ENCODE measurements at regions not wholly inside any gene's neighbourhood (a gene's known extent, or its start where the extent isn't known, plus 50 kb on each side); places are given as distances from the start of the nearest gene placed in this dataset.

DNA sequence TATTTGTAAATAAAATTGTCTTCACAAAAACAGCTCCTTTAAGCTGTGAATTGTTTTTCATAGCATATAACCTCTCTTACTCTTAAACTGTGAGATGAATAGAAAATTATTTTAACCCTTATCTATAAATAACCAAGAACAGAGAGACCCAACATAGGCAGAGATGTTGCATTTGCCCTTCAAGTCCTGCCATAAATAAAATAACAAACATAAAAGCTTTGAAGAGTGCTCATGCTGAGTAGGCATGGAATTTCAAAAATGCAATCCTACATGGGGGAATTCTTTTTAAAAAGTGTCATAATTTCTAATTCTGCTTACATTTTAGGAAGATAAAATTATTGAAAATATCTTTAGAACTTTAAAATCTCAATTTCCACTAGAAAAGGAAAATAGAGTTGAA is 124.1 kb upstream of the FERD3L start:
- DNase-seq (ENCODE audit: low read depth), result no peak
- H3K4me3 ChIP-seq (ENCODE audit: low read depth, low read length), result no peak overlapping the region

DNA sequence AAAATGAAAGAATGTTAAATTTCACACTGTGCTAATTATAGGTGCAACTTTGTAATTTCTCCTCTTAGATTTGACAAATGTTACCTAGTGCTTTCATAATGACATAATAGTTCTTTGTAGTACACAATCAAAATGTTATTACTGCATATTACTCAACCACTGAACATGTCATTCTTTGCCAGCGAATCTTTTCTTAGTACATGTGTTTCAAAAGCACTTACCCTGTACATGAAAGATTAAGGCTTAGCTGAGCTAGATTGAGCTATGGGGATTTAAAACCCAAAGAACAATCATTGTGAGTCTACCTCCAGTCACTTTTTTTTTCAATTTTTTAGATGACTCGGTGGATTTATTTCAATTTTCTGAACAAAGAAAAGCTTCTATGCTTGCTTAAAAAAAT is 123.5 kb upstream of the FERD3L start:
- DNase-seq (ENCODE audit: low read depth), result peak; percentile 29
- H3K4me3 ChIP-seq (ENCODE audit: low read depth, low read length), result no peak overlapping the region

DNA sequence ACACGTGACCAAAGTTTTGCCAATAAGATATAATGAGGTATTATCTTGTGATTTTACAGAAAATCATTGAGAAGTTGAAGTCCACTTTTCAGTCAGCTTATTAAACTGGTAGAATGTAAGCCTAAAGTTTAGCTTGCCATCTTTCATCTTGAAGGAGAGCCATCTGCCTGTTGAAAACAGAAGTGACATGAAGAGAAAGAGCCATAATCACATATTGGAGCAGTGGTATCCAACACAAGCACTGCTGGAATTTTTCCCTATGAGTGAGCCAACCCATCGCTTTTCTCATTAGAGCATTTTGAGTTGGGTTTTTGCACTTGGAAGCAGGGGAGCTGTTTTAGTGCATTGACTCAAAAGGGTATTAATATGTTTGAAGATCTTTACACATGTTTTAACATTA is 117.6 kb upstream of the FERD3L start:
- no peak overlapping the region for H3K4me3 ChIP-seq (ENCODE audit: low read depth, low read length)
- DNase-seq (ENCODE audit: low read depth), result no peak

DNA sequence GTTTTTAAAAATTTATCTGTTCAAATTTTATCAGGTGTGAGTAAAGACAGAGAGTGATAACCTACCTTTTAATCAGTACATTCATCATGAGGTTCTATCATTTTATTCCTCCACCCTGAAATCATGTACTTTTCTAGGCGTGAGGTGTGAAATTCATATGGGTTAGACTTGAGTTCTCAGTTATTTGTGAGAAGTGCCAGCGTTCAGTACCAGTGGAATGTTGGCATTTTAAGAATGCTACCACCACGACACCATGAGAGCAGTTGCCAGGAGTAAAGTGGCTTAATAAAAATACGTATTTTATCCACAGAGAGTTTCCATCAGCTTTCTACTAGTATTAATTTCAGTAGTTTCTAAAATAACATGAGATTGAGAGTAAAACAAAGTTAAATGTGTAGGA is 104.1 kb upstream of the FERD3L start:
- no peak for DNase-seq (ENCODE audit: low read depth)
- H3K4me3 ChIP-seq (ENCODE audit: low read depth, low read length), result no peak overlapping the region

DNA sequence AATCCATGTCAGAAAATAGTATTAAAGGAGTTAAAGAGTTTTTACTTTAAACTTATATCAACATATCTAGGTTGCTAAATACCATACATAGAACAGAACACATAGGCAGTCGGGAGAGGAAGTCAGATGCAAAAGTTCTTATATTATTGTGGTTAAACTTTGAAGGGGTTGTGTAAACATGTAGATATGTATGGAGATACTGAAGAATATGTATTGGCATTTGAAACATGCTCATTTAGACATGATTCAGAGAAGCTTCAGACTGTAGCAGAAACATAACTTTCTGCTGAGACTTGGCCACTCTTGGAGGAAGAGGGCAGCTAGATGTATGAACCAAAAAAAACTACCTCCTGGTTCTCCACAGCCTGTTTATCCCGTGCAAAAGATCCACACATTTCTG is 103.5 kb upstream of the FERD3L start:
- DNase-seq (ENCODE audit: low read depth), result peak; percentile 63
- no peak overlapping the region for H3K4me3 ChIP-seq (ENCODE audit: low read depth, low read length)

DNA sequence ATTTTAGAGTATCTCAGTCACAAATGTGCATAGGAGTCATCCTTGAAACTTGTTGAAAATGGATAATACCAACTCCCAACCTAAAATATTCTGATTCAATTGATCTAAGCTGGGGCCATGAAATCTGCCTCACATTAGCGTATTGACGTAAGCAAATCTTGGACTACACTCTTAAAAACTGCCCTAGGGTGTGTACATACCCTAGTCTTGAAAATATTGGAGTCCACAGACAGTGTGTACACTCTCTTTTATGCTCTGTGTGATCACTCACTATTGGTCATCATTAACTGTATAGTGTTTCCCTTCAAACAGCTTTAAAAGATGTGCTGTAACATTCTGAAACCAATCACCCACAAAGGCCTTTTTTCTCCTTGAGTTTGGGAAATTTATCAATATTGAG is 102.9 kb upstream of the FERD3L start:
- H3K4me3 ChIP-seq (ENCODE audit: low read depth, low read length), result no peak overlapping the region
- DNase-seq (ENCODE audit: low read depth), result no peak

DNA sequence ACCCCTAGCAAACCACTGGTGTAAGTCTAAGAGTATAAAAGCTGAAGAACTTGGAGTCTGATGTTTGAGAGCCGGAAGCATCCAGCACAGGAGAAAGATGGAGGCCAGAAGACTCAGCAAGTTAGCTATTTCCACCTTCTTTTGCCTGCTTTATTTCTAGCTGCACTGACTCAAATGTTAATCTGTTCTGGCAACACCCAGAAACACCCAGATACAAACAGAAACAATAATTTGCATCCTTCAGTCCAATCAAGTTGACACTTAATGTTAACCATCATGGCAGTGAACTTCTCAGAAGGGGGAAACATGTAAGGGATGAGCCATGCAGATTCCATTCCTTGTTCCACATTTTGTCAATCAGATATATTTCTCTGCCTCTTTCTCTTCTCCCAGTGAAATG is 101.8 kb upstream of the FERD3L start:
- no peak overlapping the region for H3K4me3 ChIP-seq (ENCODE audit: low read depth, low read length)
- DNase-seq (ENCODE audit: low read depth), result no peak

DNA sequence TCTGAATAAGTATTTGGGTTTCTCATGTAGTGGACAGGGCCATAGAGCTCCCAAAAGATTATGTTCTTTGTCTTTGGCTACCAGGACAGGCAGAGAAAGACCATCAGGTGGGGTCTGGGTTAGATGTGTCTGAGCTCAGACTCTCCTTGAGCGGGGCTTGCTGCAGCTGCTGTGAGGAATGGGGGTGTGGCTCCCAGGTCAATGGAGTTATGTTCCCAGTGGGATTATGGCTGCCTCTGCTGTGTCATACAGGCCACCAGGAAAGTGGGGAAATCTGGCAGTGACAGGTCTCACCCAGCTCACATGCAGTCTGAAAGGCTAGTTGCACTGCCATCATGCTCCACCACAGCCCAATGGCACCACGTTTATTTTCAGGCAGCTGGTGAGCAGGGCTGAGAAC is 97.0 kb upstream of the FERD3L start:
- no peak for DNase-seq (ENCODE audit: low read depth)
- no peak overlapping the region for H3K4me3 ChIP-seq (ENCODE audit: low read depth, low read length)

DNA sequence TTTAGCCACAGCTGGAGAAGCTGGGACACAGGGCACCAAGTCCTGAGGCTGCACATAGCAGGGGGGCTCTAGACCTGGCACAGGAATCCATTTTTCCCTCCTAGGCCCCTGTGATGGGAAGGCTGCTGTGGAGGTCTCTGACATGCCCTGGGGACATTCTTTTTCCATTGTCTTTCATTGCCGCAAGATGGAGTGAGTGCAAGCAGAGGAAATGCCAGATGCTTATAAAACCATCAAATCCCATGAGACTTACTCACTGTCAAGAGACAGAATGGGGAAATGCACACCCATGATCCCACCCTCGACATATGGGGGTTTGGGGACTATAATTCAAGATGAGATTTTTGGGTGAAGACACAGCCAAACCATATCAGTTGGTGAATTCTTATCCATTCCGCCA is 94.7 kb upstream of the FERD3L start:
- H3K4me3 ChIP-seq (ENCODE audit: low read depth, low read length), result no peak overlapping the region
- no peak for DNase-seq (ENCODE audit: low read depth)

DNA sequence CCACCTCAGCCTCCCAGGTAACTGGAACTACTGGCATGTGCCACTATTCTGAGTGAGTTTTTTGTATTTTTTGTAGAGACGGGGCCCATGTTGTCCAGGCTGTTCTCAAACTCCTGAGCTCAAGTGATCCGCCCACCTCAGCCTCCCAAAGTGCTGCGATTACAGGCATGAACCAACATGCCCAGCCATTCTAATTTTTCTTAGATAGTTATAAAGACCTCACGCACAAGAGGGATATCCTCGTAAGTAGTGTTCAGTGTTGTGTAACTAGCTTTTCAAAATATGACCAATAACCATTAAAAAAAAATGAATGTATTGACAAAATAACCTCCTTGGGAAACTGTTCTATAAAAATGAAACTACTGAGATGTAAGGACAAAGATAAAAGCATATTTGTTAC is 90.5 kb upstream of the FERD3L start:
- no peak for DNase-seq (ENCODE audit: low read depth)
- no peak overlapping the region for H3K4me3 ChIP-seq (ENCODE audit: low read depth, low read length)

DNA sequence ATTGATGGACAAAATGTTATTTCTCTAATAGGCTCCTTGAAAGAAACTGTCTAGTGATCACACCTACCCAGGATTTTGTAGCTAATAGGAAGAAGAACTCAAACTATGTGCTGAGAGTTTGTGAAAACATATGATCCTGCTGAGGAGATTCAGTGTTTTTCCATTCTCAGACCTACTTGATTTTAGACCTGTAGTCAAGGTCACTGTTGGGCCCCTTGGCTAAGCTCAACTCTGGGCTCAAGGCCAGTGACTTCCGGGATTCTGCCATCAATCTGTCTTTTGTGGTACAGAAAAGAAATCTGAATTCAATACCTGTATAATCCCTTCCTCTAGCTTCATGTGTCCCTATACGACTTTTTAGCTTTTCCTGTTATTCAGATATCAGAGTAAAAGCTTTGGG is 79.7 kb upstream of the FERD3L start:
- peak; percentile 4 for DNase-seq (ENCODE audit: low read depth)

DNA sequence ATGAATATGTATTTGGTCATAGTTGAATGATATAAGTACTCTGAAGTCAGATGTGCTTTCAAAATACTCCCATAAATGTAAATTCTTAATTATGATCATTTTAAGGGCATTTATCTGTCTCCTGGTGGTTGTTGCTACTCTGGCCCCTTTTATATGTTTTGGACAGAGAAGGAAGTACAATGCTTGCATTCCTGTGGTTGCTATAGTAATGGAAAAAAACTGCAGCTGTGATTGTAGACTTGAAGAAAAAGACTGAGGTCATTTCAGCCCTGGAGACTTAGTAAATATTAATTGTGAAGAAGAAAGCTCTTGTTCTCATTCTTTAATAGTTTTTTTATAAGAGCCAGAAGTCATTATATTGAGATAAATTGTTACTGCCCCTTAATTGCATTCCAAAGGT is 70.2 kb upstream of the FERD3L start:
- peak; percentile 57 for DNase-seq (ENCODE audit: low read depth)
- no peak overlapping the region for H3K4me3 ChIP-seq (ENCODE audit: low read depth, low read length)

More for the DNA sequence above, 79.7 kb upstream of the FERD3L start:
- no peak overlapping the region for H3K4me3 ChIP-seq (ENCODE audit: low read depth, low read length)

DNA sequence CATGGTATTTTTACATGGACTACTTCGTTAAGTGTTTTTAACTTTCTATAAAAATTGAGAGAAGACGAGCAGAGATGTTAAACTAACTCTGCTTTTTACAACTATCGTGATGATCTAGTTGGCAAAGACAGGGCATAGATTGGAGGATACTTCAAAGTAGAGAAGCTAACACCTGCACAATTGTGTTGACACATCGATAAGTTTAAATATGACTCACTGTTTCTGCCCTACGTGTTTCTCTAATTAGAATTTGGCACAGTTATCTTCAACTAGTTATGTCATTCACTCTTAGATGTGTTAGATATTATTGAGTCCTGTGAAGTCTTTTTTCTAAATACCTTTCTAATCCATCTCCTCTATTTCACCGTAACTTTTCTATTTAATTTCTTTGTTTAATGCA is 68.5 kb upstream of the FERD3L start:
- no peak overlapping the region for H3K4me3 ChIP-seq (ENCODE audit: low read depth, low read length)
- DNase-seq (ENCODE audit: low read depth), result no peak

DNA sequence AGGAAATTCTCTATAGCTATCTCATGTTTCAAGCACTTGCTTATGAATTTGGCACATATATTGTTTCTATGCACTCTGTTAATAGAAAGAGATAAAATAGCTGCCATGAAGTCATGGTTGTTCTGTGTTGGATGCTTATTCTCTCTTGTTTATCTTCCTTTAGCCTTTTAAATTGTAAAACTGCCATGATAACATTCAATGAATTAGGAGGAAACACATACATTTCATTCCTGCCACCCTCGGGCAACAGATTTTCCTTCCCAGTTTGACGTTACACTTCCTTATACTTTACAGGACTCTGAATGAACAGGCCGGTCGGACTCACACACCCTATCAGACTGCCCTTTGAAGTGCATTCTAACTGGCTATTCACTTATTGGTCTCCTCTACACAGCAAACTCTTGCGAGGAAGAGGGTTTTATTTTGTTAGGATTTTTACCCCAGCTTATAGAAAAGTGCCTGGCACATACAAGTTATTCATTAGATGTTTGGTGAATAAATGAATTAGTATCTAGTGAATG is 65.7 kb upstream of the FERD3L start:
- DNase-seq (ENCODE audit: low read depth), result no peak
- H3K4me3 ChIP-seq (ENCODE audit: low read depth, low read length), result no peak overlapping the region

DNA sequence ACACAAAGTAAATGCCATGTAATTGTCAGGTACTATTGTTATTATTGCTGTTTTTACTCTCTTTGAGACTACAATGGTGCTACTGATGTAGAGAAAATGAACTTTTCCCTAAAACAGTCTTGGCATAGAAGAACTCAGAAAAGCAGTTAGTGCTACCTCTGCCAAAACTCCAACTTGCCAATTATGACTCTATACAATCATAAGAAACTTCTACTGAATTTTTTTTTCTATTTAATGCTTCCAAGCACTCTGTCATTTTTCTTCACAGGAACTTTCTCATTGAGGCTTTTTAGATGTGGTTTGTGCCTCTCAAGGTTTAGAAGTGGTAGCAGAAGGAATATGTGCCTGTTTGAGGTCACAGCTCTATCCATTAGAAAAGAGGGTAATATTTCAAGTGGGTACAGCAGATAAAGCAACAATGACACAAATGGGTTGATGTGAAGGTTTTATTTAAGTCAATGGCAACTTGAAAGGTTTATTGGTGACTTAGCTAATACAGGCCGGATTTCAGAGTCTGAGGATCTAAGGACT is 64.0 kb upstream of the FERD3L start:
- no peak overlapping the region for H3K4me3 ChIP-seq (ENCODE audit: low read depth, low read length)
- DNase-seq (ENCODE audit: low read depth), result no peak

DNA sequence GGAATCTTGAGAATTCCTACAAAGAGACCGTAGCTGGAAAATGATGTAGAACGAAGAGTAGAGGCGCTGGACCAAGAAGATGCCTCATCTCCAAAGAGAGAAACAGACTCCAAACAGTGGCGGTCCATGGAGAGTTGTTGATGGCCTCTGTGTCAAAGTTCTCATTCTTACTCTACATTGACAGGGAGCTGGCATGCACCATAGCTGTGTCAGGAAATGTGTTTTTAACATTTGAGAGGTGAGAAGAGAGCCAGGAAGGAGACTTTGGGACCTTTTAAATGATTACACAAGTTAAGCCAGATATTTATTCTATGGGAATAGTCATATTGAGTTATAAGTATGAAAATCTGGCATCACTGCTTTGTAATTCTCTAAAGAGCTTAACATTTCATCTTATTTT is 61.5 kb upstream of the FERD3L start:
- no peak overlapping the region for H3K4me3 ChIP-seq (ENCODE audit: low read depth, low read length)
- no peak for DNase-seq (ENCODE audit: low read depth)

DNA sequence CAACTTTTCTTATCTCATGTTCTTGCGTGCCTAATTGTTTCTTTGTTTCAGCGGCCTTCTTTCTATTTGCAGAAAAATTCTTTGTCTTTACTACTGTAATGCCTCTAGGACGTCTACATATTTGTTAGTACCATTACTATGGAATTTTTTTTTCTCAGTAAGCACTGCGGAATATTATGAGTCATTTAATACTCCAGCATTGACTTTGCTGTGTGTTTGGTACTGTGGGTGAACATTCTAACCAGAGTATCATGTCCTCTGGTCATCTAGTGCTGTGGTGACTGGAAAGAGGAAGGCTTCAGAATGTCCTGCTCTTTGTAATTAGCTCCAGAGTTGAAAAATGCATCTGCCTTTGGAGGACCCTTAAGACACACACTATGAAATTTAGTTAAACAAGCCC is 58.5 kb upstream of the FERD3L start:
- no peak overlapping the region for H3K4me3 ChIP-seq (ENCODE audit: low read depth, low read length)

DNA sequence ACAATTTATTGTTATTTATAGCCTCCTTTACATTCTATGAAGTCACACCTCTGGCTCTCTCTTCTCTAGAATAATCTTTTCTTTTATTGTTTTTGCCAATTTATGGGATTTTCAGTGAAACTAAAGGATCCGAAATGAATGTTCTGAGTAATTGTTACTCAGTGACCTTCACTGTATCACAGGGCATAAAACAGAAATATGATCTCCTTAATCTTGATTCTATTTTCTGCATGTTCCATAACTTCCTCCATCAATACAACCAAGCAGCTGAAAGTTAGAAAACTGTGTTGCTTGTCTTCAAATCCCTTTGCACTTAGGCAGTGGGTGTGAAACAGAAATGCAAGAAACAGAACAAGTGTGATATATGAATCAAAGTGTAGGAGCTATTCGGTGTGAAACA is 57.4 kb upstream of the FERD3L start:
- no peak for DNase-seq (ENCODE audit: low read depth)

More for the DNA sequence above, 58.5 kb upstream of the FERD3L start:
- DNase-seq (ENCODE audit: low read depth), result no peak

More for the DNA sequence above, 57.4 kb upstream of the FERD3L start:
- no peak overlapping the region for H3K4me3 ChIP-seq (ENCODE audit: low read depth, low read length)

All from skeletal muscle cell (primary cell).